GM23338 (cell line): ENCODE measurements at regions not wholly inside any gene's neighbourhood (a gene's known extent, or its start where the extent isn't known, plus 50 kb on each side); places are given as distances from the start of the nearest gene placed in this dataset.

Experiments used
- ATAC-seq: fragments of 200-7000 bp; cut with Tn5 transposase; 3 replicates; pipeline ENCODE4 v1.9.1; 2020
- DNase-seq: peaks from one replicate; pipeline ENCODE4 v3.0.0-alpha.2; 2015; ENCODE audit warnings: low spot score
- H2AFZ ChIP-seq: fragments of 200-600 bp; sonication (generic); 2 replicates; pipeline ENCODE4 v1.8.0; 2016; ENCODE audit warnings: antibody characterized with exemption, mild to moderate bottlenecking, moderate library complexity
- H3F3A ChIP-seq: fragments of 200-600 bp; sonication (generic); replicated peaks from 2 replicates; pipeline ENCODE4 v1.8.0; 2017; ENCODE audit warnings: antibody characterized with exemption, mixed run types, low read depth
- H3K27ac ChIP-seq: fragments of 200-600 bp; sonication (generic); 2 replicates; pipeline ENCODE4 v1.6.1; 2016; ENCODE audit warnings: low read depth
- H3K27me3 ChIP-seq: fragments of 200-600 bp; sonication (generic); 2 replicates; pipeline ENCODE4 v1.8.0; 2016; ENCODE audit warnings: mild to moderate bottlenecking, mixed run types, moderate library complexity; ENCODE audit not compliant: insufficient read depth
- H3K36me3 ChIP-seq: fragments of 200-600 bp; sonication (generic); 2 replicates; pipeline ENCODE4 v1.8.0; 2016; ENCODE audit warnings: mild to moderate bottlenecking; ENCODE audit not compliant: insufficient read depth
- H3K4me1 ChIP-seq: fragments of 200-600 bp; sonication (generic); 2 replicates; pipeline ENCODE4 v1.8.0; 2016; ENCODE audit warnings: mild to moderate bottlenecking, moderate library complexity; ENCODE audit not compliant: insufficient read depth
- H3K4me2 ChIP-seq: fragments of 200-600 bp; sonication (generic); 2 replicates; pipeline ENCODE4 v1.7.1; 2017; ENCODE audit warnings: mixed run types
- H3K4me3 ChIP-seq: fragments of 200-600 bp; sonication (generic); 2 replicates; pipeline ENCODE4 v1.6.1; 2016; ENCODE audit warnings: mixed run types
- H3K79me2 ChIP-seq: fragments of 200-600 bp; sonication (generic); replicated peaks from 2 replicates; pipeline ENCODE4 v1.8.0; 2017; ENCODE audit warnings: mild to moderate bottlenecking; ENCODE audit not compliant: insufficient read depth
- H3K9me2 ChIP-seq: fragments of 200-600 bp; sonication (generic); 2 replicates; pipeline ENCODE4 v1.8.0; 2017; ENCODE audit not compliant: insufficient read depth
- H4K20me1 ChIP-seq: fragments of 200-600 bp; sonication (generic); replicated peaks from 2 replicates; pipeline ENCODE4 v1.8.0; 2017; ENCODE audit warnings: mild to moderate bottlenecking; ENCODE audit not compliant: insufficient read depth
- H3K27ac Mint-ChIP-seq: 2 replicates; pipeline ENCODE4 v1.8.0; 2020; ENCODE audit warnings: inconsistent platforms, mild to moderate bottlenecking, moderate library complexity, mixed read lengths
- H3K27me3 Mint-ChIP-seq: 3 replicates; pipeline ENCODE4 v1.8.0; 2022; ENCODE audit warnings: low read depth, mild to moderate bottlenecking, moderate library complexity, mixed read lengths, inconsistent platforms; ENCODE audit not compliant: insufficient read depth, poor library complexity
- H3K36me3 Mint-ChIP-seq: 3 replicates; pipeline ENCODE4 v1.8.0; 2021; ENCODE audit warnings: low read depth, mild to moderate bottlenecking, inconsistent platforms, moderate library complexity, mixed read lengths
- H3K4me1 Mint-ChIP-seq: 3 replicates; pipeline ENCODE4 v1.8.0; 2020; ENCODE audit warnings: mild to moderate bottlenecking, inconsistent platforms, mixed read lengths
- H3K4me3 Mint-ChIP-seq: 3 replicates; pipeline ENCODE4 v1.8.0; 2021; ENCODE audit warnings: moderate library complexity, mild to moderate bottlenecking, inconsistent platforms, mixed read lengths
- H3K9me3 Mint-ChIP-seq: 3 replicates; pipeline ENCODE4 v1.8.0; 2020; ENCODE audit warnings: moderate library complexity, mild to moderate bottlenecking, inconsistent platforms, mixed read lengths
- CREB1 ChIP-seq: fragments of 250-450 bp; sonication (Bioruptor Pico); IDR thresholded peaks from 2 replicates; pipeline ENCODE4 v1.5.0; 2020; ENCODE audit warnings: low read depth, mild to moderate bottlenecking, moderate library complexity
- CTCF ChIP-seq, 2 experiments: fragments of 200-600 bp in 1 of 2; sonication (generic) in 1 of 2; conservative IDR thresholded peaks; 2 replicates each; pipeline versions ENCODE4 v1.5.1 to v1.6.1; 2016 to 2017; ENCODE audit warnings: antibody characterized with exemption in 2 of 2, low read depth in 2 of 2, mild to moderate bottlenecking in 2 of 2, moderate library complexity in 1 of 2
- ETS1 ChIP-seq: IDR thresholded peaks from 2 replicates; pipeline ENCODE4 v1.6.1; 2016; ENCODE audit warnings: antibody characterized with exemption
- EZH2 ChIP-seq: fragments of 200-600 bp; sonication (generic); IDR thresholded peaks from one replicate; pipeline ENCODE4 v1.8.0; 2017; ENCODE audit warnings: antibody characterized with exemption, mild to moderate bottlenecking, low read depth; ENCODE audit not compliant: unreplicated experiment
- EZH2phosphoT487 ChIP-seq: fragments of 200-600 bp; sonication (generic); IDR thresholded peaks from one replicate; pipeline ENCODE4 v1.8.1; 2018; ENCODE audit warnings: antibody characterized with exemption; ENCODE audit not compliant: unreplicated experiment
- JUNB ChIP-seq: IDR thresholded peaks from one replicate; pipeline ENCODE4 v1.6.1; 2016; ENCODE audit warnings: antibody characterized with exemption; ENCODE audit not compliant: unreplicated experiment
- NANOG ChIP-seq: IDR thresholded peaks from 2 replicates; pipeline ENCODE4 v1.6.1; 2016; ENCODE audit warnings: antibody characterized with exemption, borderline replicate concordance
- POLR2AphosphoS5 ChIP-seq: IDR thresholded peaks from 2 replicates; pipeline ENCODE4 v1.6.1; 2016; ENCODE audit warnings: antibody characterized with exemption, low read depth
- REST ChIP-seq: IDR thresholded peaks from one replicate; pipeline ENCODE4 v1.6.1; 2018; ENCODE audit warnings: antibody characterized with exemption; ENCODE audit not compliant: unreplicated experiment
- STAT1 ChIP-seq: IDR thresholded peaks from one replicate; pipeline ENCODE4 v1.6.1; 2016; ENCODE audit warnings: antibody characterized with exemption; ENCODE audit not compliant: unreplicated experiment
- ZNF114 ChIP-seq: fragments of 250-450 bp; sonication (Bioruptor Pico); IDR thresholded peaks from 2 replicates; pipeline ENCODE4 v1.5.0; 2020; ENCODE audit warnings: mild to moderate bottlenecking, moderate library complexity
- ZNF331 ChIP-seq: fragments of 250-450 bp; sonication (Bioruptor Pico); IDR thresholded peaks from 2 replicates; pipeline ENCODE4 v1.5.0; 2020; ENCODE audit warnings: low read depth, mild to moderate bottlenecking, moderate library complexity
- TF ChIP-seq, protein P1 (sequence below): fragments of 250-450 bp; sonication (Bioruptor Pico); IDR thresholded peaks from 2 replicates; pipeline ENCODE4 v1.5.0; 2020; ENCODE audit warnings: mild to moderate bottlenecking, moderate library complexity

- Histone ChIP-seq H3K27ac (no peak overlapping the region), H3K27me3 (no peaks in the 10 kb centered on the region), H3K4me1 (peaks cover 15% of the 10 kb centered on the region; the same call in 1 of the 2 replicates), H2AFZ (no peak overlapping the region), H3K4me3 (no peak overlapping the region), H3K79me2 (no peaks in the 10 kb centered on the region), H3F3A (no peaks in the 10 kb centered on the region), H3K4me2 (no peak overlapping the region), H3K36me3 (no peaks in the 10 kb centered on the region), H4K20me1 (no peaks in the 10 kb centered on the region), H3K9me2 (peaks cover 20% of the 10 kb centered on the region; the same call in 1 of the 2 replicates)
- ATAC-seq (no peak), DNase-seq (no peak)
- Mint-ChIP-seq H3K4me3 (no peak overlapping the region), H3K36me3 (peaks cover 8% of the 10 kb centered on the region; the same call in 1 of the 3 replicates), H3K27me3 (peaks cover 4% of the 10 kb centered on the region), H3K4me1 (peaks cover 8% of the 10 kb centered on the region), H3K9me3 (peaks cover 9% of the 10 kb centered on the region), H3K27ac (no peak overlapping the region)
- TF ChIP-seq STAT1 (no peak), EZH2 (no peak), NANOG (no peak), ZNF331 (CRISPR knock-in tag) (no peak), CREB1 (CRISPR knock-in tag) (no peak), POLR2AphosphoS5 (no peak), REST (no peak), EZH2phosphoT487 (no peak), CTCF (conservative IDR thresholded peaks at IDR 0.05; ENCODE audit: low read depth in 2 of 2) (no peak), ETS1 (no peak), ZNF114 (CRISPR knock-in tag) (no peak), JUNB (no peak)
- TF ChIP-seq, protein P1, sequence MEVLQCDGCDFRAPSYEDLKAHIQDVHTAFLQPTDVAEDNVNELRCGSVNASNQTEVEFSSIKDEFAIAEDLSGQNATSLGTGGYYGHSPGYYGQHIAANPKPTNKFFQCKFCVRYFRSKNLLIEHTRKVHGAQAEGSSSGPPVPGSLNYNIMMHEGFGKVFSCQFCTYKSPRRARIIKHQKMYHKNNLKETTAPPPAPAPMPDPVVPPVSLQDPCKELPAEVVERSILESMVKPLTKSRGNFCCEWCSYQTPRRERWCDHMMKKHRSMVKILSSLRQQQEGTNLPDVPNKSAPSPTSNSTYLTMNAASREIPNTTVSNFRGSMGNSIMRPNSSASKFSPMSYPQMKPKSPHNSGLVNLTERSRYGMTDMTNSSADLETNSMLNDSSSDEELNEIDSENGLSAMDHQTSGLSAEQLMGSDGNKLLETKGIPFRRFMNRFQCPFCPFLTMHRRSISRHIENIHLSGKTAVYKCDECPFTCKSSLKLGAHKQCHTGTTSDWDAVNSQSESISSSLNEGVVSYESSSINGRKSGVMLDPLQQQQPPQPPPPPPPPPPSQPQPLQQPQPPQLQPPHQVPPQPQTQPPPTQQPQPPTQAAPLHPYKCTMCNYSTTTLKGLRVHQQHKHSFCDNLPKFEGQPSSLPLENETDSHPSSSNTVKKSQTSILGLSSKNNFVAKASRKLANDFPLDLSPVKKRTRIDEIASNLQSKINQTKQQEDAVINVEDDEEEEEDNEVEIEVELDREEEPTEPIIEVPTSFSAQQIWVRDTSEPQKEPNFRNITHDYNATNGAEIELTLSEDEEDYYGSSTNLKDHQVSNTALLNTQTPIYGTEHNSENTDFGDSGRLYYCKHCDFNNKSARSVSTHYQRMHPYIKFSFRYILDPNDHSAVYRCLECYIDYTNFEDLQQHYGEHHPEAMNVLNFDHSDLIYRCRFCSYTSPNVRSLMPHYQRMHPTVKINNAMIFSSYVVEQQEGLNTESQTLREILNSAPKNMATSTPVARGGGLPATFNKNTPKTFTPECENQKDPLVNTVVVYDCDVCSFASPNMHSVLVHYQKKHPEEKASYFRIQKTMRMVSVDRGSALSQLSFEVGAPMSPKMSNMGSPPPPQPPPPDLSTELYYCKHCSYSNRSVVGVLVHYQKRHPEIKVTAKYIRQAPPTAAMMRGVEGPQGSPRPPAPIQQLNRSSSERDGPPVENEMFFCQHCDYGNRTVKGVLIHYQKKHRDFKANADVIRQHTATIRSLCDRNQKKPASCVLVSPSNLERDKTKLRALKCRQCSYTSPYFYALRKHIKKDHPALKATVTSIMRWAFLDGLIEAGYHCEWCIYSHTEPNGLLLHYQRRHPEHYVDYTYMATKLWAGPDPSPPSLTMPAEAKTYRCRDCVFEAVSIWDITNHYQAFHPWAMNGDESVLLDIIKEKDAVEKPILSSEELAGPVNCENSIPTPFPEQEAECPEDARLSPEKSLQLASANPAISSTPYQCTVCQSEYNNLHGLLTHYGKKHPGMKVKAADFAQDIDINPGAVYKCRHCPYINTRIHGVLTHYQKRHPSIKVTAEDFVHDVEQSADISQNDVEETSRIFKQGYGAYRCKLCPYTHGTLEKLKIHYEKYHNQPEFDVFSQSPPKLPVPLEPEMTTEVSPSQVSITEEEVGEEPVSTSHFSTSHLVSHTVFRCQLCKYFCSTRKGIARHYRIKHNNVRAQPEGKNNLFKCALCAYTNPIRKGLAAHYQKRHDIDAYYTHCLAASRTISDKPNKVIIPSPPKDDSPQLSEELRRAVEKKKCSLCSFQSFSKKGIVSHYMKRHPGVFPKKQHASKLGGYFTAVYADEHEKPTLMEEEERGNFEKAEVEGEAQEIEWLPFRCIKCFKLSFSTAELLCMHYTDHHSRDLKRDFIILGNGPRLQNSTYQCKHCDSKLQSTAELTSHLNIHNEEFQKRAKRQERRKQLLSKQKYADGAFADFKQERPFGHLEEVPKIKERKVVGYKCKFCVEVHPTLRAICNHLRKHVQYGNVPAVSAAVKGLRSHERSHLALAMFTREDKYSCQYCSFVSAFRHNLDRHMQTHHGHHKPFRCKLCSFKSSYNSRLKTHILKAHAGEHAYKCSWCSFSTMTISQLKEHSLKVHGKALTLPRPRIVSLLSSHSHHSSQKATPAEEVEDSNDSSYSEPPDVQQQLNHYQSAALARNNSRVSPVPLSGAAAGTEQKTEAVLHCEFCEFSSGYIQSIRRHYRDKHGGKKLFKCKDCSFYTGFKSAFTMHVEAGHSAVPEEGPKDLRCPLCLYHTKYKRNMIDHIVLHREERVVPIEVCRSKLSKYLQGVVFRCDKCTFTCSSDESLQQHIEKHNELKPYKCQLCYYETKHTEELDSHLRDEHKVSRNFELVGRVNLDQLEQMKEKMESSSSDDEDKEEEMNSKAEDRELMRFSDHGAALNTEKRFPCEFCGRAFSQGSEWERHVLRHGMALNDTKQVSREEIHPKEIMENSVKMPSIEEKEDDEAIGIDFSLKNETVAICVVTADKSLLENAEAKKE (CRISPR knock-in tag), result no peak
Observed at GRCh38 chr5:74952406-74952805, 86.2 kb upstream of the FAM169A start.
